Endodermal cell (in vitro differentiated cells): ENCODE measurements at regions not wholly inside any gene's neighbourhood (a gene's known extent, or its start where the extent isn't known, plus 50 kb on each side); places are given as distances from the start of the nearest gene placed in this dataset.

Experiments used
- DNase-seq: peaks from one replicate; pipeline ENCODE4 v3.0.0-alpha.2; 2017
- H3K27ac ChIP-seq: 2 replicates; pipeline ENCODE4 v1.5.1; 2013; ENCODE audit warnings: mild to moderate bottlenecking, low read depth, low read length, moderate library complexity
- H3K27me3 ChIP-seq: 2 replicates; pipeline ENCODE4 v1.6.1; 2013; ENCODE audit warnings: mild to moderate bottlenecking, low read length, moderate library complexity; ENCODE audit not compliant: insufficient read depth, control insufficient read depth, poor library complexity, severe bottlenecking
- H3K36me3 ChIP-seq: 2 replicates; pipeline ENCODE4 v1.7.0; 2013; ENCODE audit warnings: mild to moderate bottlenecking, low read length, moderate library complexity; ENCODE audit not compliant: control insufficient read depth, insufficient read depth
- H3K4me1 ChIP-seq: one replicate; pipeline ENCODE4 v1.7.0; 2013; ENCODE audit warnings: low read length; ENCODE audit not compliant: control insufficient read depth, insufficient read depth
- H3K4me3 ChIP-seq: 2 replicates; pipeline ENCODE4 v1.5.1; 2013; ENCODE audit warnings: mild to moderate bottlenecking, low read length, moderate library complexity
- H3K9ac ChIP-seq: 2 replicates; pipeline ENCODE4 v1.6.1; 2013; ENCODE audit warnings: mild to moderate bottlenecking, low read length, moderate library complexity; ENCODE audit not compliant: poor library complexity, severe bottlenecking; ENCODE audit errors: extremely low read depth
- H3K9me3 ChIP-seq: 2 replicates; pipeline ENCODE4 v1.6.1; 2013; ENCODE audit warnings: mild to moderate bottlenecking, low read length, moderate library complexity; ENCODE audit not compliant: control insufficient read depth
- H3K27ac Mint-ChIP-seq: 2 replicates; pipeline ENCODE4 v1.8.0; 2020; ENCODE audit warnings: mixed read lengths
- H3K27me3 Mint-ChIP-seq: 2 replicates; pipeline ENCODE4 v1.8.0; 2021; ENCODE audit warnings: mild to moderate bottlenecking, mixed read lengths; ENCODE audit not compliant: insufficient read depth
- H3K36me3 Mint-ChIP-seq: 2 replicates; pipeline ENCODE4 v1.8.0; 2020; ENCODE audit warnings: low read depth, mixed read lengths
- H3K4me1 Mint-ChIP-seq: 2 replicates; pipeline ENCODE4 v1.8.0; 2020; ENCODE audit warnings: mixed read lengths
- H3K4me3 Mint-ChIP-seq: 2 replicates; pipeline ENCODE4 v1.8.0; 2020; ENCODE audit warnings: mild to moderate bottlenecking, moderate library complexity, mixed read lengths
- H3K9me3 Mint-ChIP-seq: 2 replicates; pipeline ENCODE4 v1.8.0; 2020; ENCODE audit warnings: mild to moderate bottlenecking, mixed read lengths
- WGBS, 2 experiments: methylation state at CpG; one replicate each; pipeline versions ENCODE4 v1.1.5 to v1.1.7; 2013; ENCODE audit warnings: missing lambda C conversion rate in 2 of 2, mixed read lengths in 1 of 2; ENCODE audit not compliant: insufficient coverage in 1 of 2, insufficient read length in 1 of 2; 5-methylcytosine and 5-hydroxymethylcytosine counted together
- TF ChIP-seq, protein P1 (sequence below): fragments of 200-600 bp; sonication (generic); conservative IDR thresholded peaks from 2 replicates; pipeline ENCODE4 v1.5.0; 2021; ENCODE audit warnings: antibody characterized with exemption, mild to moderate bottlenecking

DNA sequence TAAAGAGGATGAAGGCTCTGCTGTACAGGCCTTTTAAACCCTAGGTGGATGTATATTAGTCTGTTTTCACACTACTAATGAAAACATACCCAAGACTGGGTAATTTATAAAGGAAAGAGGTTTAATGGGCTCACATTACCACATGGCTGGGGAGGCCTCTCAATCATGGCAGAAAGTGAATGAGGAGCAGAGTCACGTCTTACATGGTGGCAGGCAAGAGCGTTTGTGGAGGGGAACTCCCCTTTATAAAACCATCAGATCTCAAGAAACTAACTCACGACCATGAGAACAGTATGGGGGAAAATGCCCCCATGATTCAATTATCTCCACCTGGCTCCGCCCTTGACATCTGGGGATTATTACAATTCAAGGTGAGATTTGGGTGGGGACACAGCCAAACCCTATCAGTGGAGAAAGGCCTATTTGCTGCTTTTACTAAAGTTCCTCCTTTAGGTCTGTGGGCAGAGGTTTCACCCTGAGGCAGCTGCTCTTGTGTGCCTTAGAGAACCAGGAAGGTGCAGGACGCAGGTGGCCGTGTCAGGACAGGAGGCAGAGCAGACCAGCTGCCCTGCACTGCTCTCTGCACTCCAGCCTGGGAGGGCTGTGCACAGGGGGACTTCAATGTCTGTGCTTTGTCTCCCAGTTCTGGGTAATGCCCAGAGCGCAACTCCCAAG lies 178.8 kb upstream of the HDAC4 start:
- H3K4me1 Mint-ChIP-seq = no peaks in the 10 kb centered on the region

DNA sequence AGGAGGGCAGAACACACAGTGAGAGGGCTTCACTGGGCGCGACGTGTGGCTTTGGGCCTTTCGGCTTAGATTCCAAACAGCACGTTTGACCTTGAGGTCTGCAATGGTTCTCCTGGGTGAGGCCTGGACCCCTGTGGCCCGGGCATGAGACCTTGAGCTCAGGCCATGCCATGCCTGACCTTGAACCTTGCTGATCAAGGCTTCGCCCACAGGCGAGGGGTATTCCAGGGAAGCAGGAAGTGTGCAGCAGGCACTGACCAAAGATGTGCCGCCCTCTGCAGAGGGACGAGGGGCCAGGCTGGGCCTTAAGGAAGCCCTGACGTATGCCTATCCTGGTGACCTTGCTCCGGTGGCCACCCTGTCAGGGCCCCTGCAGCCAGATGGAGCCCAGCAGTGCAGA lies 178.3 kb upstream of the HDAC4 start:
- Histone ChIP-seq H3K36me3 (no peaks in the 10 kb centered on the region), H3K4me3 (no peak overlapping the region), H3K9me3 (no peaks in the 10 kb centered on the region), H3K9ac (no peak overlapping the region), H3K4me1 (no peaks in the 10 kb centered on the region), H3K27ac (no peak overlapping the region), H3K27me3 (no peaks in the 10 kb centered on the region)
- no peak overlapping the region for H3K4me3 Mint-ChIP-seq
- no peaks in the 10 kb centered on the region for H3K9me3 Mint-ChIP-seq
- no peaks in the 10 kb centered on the region for H3K4me1 Mint-ChIP-seq
- no peak overlapping the region for H3K27ac Mint-ChIP-seq
- no peaks in the 10 kb centered on the region for H3K36me3 Mint-ChIP-seq
- DNase-seq = no peak
- no peaks in the 10 kb centered on the region for H3K27me3 Mint-ChIP-seq
- 92 to 95% methylated on average over 7 to 12 of the region's 12 CpGs for WGBS, 2 experiments
- TF ChIP-seq, protein P1, sequence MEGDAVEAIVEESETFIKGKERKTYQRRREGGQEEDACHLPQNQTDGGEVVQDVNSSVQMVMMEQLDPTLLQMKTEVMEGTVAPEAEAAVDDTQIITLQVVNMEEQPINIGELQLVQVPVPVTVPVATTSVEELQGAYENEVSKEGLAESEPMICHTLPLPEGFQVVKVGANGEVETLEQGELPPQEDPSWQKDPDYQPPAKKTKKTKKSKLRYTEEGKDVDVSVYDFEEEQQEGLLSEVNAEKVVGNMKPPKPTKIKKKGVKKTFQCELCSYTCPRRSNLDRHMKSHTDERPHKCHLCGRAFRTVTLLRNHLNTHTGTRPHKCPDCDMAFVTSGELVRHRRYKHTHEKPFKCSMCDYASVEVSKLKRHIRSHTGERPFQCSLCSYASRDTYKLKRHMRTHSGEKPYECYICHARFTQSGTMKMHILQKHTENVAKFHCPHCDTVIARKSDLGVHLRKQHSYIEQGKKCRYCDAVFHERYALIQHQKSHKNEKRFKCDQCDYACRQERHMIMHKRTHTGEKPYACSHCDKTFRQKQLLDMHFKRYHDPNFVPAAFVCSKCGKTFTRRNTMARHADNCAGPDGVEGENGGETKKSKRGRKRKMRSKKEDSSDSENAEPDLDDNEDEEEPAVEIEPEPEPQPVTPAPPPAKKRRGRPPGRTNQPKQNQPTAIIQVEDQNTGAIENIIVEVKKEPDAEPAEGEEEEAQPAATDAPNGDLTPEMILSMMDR = no peak

More for the DNA sequence above, 178.8 kb upstream of the HDAC4 start:
- Mint-ChIP-seq H3K4me3 (no peak overlapping the region), H3K27ac (no peak overlapping the region), H3K36me3 (no peaks in the 10 kb centered on the region), H3K9me3 (no peaks in the 10 kb centered on the region), H3K27me3 (peaks cover 2% of the 10 kb centered on the region)
- Histone ChIP-seq H3K4me1 (no peaks in the 10 kb centered on the region), H3K36me3 (no peaks in the 10 kb centered on the region), H3K9ac (no peak overlapping the region), H3K27me3 (no peaks in the 10 kb centered on the region), H3K9me3 (no peaks in the 10 kb centered on the region), H3K27ac (no peak overlapping the region), H3K4me3 (no peak overlapping the region)
- TF ChIP-seq, protein P1 = no peak
- DNase-seq = no peak
- WGBS, 2 experiments = 59 to 87% methylated on average over 3 to 7 of the region's 7 CpGs

DNA sequence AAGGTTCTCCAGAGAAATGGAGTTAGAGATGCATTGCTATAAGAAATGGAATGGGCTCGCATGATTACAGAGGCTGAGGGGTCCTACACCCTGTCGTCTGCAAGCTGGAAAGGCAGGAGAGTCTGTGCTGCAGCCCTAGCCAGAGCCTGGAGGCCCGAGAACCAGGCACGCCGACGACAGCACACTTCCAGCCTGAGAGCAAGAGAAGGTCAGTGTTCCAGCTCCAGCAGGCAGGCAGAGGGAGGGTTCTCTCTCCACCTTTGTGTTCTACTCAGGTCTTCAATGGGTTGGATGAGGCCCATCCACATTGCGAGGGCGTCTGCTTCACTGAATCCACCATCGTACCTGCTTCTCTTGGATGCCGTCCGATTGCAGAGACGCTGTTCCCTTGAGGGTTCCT lies 177.6 kb upstream of the HDAC4 start:
- Mint-ChIP-seq H3K9me3 (no peaks in the 10 kb centered on the region), H3K36me3 (no peaks in the 10 kb centered on the region), H3K4me3 (no peak overlapping the region), H3K27ac (no peak overlapping the region), H3K4me1 (no peaks in the 10 kb centered on the region), H3K27me3 (no peaks in the 10 kb centered on the region)
- Histone ChIP-seq H3K4me1 (no peaks in the 10 kb centered on the region), H3K9ac (no peak overlapping the region), H3K4me3 (no peak overlapping the region), H3K9me3 (no peaks in the 10 kb centered on the region), H3K27ac (no peak overlapping the region), H3K27me3 (no peaks in the 10 kb centered on the region), H3K36me3 (no peaks in the 10 kb centered on the region)
- TF ChIP-seq, protein P1 = no peak
- DNase-seq = no peak
- 87 to 94% methylated on average over 7 to 12 of the region's 12 CpGs for WGBS, 2 experiments
